K562 (cell line): ENCODE measurements at regions not wholly inside any gene's neighbourhood (a gene's known extent, or its start where the extent isn't known, plus 50 kb on each side); places are given as distances from the start of the nearest gene placed in this dataset.

ENCODE experiments used
- CHD2 ChIP-seq: IDR thresholded peaks from 2 replicates; pipeline ENCODE4 v1.6.1; 2011; ENCODE audit warnings: low read depth, low read length
- ELF4 ChIP-seq: fragments of 450-650 bp; formaldehyde crosslinking; IDR thresholded peaks from 2 replicates; pipeline ENCODE4 v1.4.0; 2022; ENCODE audit warnings: missing genetic modification characterization
- TCF7L2 ChIP-seq: fragments of 150-350 bp; IDR thresholded peaks from 2 replicates; pipeline ENCODE4 v1.6.1; 2016; ENCODE audit warnings: low read depth, mild to moderate bottlenecking, low read length, moderate library complexity

GRCh38 chr9:105930011-105930627 is 235.8 kb downstream of the TMEM38B start:
- TF ChIP-seq CHD2 = no peak
- no peak for TF ChIP-seq TCF7L2
- no peak for TF ChIP-seq ELF4 (CRISPR knock-in tag)
